ENCODE measurements at regions not wholly inside any gene's neighbourhood (a gene's known extent, or its start where the extent isn't known, plus 50 kb on each side); places are given as distances from the start of the nearest gene placed in this dataset.

- Histone ChIP-seq H3K79me2 (ENCODE audit: insufficient read depth) (no peaks in the 10 kb centered on the region), H2AFZ (ENCODE audit: low read depth) (no peak overlapping the region), H3K36me3 (replicated peaks in 1 of 2; ENCODE audit: control insufficient read depth in 1 of 2, insufficient read depth in 2 of 2, low read length in 1 of 2) (no peaks in the 10 kb centered on the region), H3K9me2 (no peaks in the 10 kb centered on the region), H3K9me3 (no peaks in the 10 kb centered on the region), H3K9ac (no peak overlapping the region), H3F3A (replicated peaks; ENCODE audit: insufficient read depth) (no peaks in the 10 kb centered on the region), H3K27ac (ENCODE audit: low read depth in 2 of 2, low read length in 1 of 2) (peak overlapping the region in 1 of 2 experiments; percentile 46; a peak in 3 of 4 replicates), H3K4me2 (peak overlapping the region; percentile 45; the same call in 1 of the 2 replicates), H4K20me1 (ENCODE audit: insufficient read depth) (no peaks in the 10 kb centered on the region), H3K27me3 (ENCODE audit: insufficient read depth) (no peaks in the 10 kb centered on the region), H3K4me3 (ENCODE audit: low read depth in 2 of 2, low read length in 1 of 2) (no peak overlapping the region), H3K4me1 (ENCODE audit: control insufficient read depth in 1 of 2, insufficient read depth in 2 of 2, low read depth in 1 of 2, low read length in 1 of 2) (peaks cover 26 to 28% of the 10 kb centered on the region in 2 experiments; a peak in 3 of 4 replicates)
- CTCF ChIA-PET = interaction anchor here (0.7 to 4.3 kb wide), 11 partner anchors 10 to 1032 kb away, joined by 3 to 45 read pairs (median 17); partner anchors contain the start of gene IGFBP5
- no peak for DNase-seq
- no peak for TF ChIP-seq EZH2phosphoT487 (IDR thresholded peaks at IDR 0.05; ENCODE audit: borderline replicate concordance, low read depth)
- peak; percentile 73 for TF ChIP-seq USF1 (IDR thresholded peaks at IDR 0.05; ENCODE audit: borderline replicate concordance, low read depth)
- WGBS (ENCODE audit: low lambda C conversion rate) = 62% methylated on average over 10 of the region's 10 CpGs
- POLR2A ChIA-PET = no interaction called here
Observed at GRCh38 chr2:217714287-217714751, 288.5 kb downstream of the TNS1 start.

- Histone ChIP-seq H3K27ac (ENCODE audit: low read depth in 2 of 2, low read length in 1 of 2) (peak overlapping the region; percentile 22 to 46; a peak in 2 of 4 replicates), H3K79me2 (ENCODE audit: insufficient read depth) (no peaks in the 10 kb centered on the region), H3K9me3 (no peaks in the 10 kb centered on the region), H3K4me2 (peak overlapping the region; percentile 45; the same call in 1 of the 2 replicates), H3K9ac (no peak overlapping the region), H3F3A (replicated peaks; ENCODE audit: insufficient read depth) (no peaks in the 10 kb centered on the region), H3K4me1 (ENCODE audit: control insufficient read depth in 1 of 2, insufficient read depth in 2 of 2, low read depth in 1 of 2, low read length in 1 of 2) (peaks cover 26 to 28% of the 10 kb centered on the region in 2 experiments; a peak in 3 of 4 replicates), H4K20me1 (ENCODE audit: insufficient read depth) (no peaks in the 10 kb centered on the region), H2AFZ (ENCODE audit: low read depth) (no peak overlapping the region), H3K9me2 (no peaks in the 10 kb centered on the region), H3K27me3 (ENCODE audit: insufficient read depth) (no peaks in the 10 kb centered on the region), H3K36me3 (replicated peaks in 1 of 2; ENCODE audit: control insufficient read depth in 1 of 2, insufficient read depth in 2 of 2, low read length in 1 of 2) (no peaks in the 10 kb centered on the region), H3K4me3 (ENCODE audit: low read depth in 2 of 2, low read length in 1 of 2) (peak overlapping the region in 1 of 2 experiments; percentile 14; a peak in 1 of 4 replicates)
- WGBS (ENCODE audit: low lambda C conversion rate) = 62% methylated on average over 11 of the region's 16 CpGs
- TF ChIP-seq YY1 (IDR thresholded peaks at IDR 0.05; ENCODE audit: low read depth) = no peak
- peak; percentile 96 for TF ChIP-seq CTCF (IDR thresholded peaks at IDR 0.05)
- TF ChIP-seq SMC3 (IDR thresholded peaks at IDR 0.05; ENCODE audit: low read depth, low read length) = peak; percentile 94
- TF ChIP-seq RAD21 (IDR thresholded peaks at IDR 0.05; ENCODE audit: low read length) = peak; percentile 98
- TF ChIP-seq CHD2 (IDR thresholded peaks at IDR 0.05; ENCODE audit: low read length, partially characterized antibody) = peak; percentile 56
- no peak for TF ChIP-seq REST (IDR thresholded peaks at IDR 0.05; ENCODE audit: low read depth, low read length)
- TF ChIP-seq GATA2 (CRISPR knock-in tag; IDR thresholded peaks at IDR 0.05) = peak; percentile 79
- TF ChIP-seq EP300 (IDR thresholded peaks at IDR 0.05; ENCODE audit: borderline replicate concordance in 1 of 2, low read depth in 1 of 2, low read length in 1 of 2) = peak in 1 of 2 experiments; percentile 32; a peak in 1 of 4 replicates
- CTCF ChIA-PET = interaction anchor here (0.6 to 4.3 kb wide), 105 partner anchors 10 to 1227 kb away, joined by 3 to 58 read pairs (median 4); partner anchors contain the start of gene IGFBP5
- POLR2A ChIA-PET = interaction anchor here (1.2 kb wide), 2 partner anchors 1015 to 1021 kb away, joined by 4 read pairs; no protein-coding TSS in a partner anchor
- DNase-seq = peak; percentile 79
Observed at GRCh38 chr2:217713395-217714286, 289.2 kb downstream of the TNS1 start.
